ENCODE measurements at regions not wholly inside any gene's neighbourhood (a gene's known extent, or its start where the extent isn't known, plus 50 kb on each side); places are given as distances from the start of the nearest gene placed in this dataset.

DNA sequence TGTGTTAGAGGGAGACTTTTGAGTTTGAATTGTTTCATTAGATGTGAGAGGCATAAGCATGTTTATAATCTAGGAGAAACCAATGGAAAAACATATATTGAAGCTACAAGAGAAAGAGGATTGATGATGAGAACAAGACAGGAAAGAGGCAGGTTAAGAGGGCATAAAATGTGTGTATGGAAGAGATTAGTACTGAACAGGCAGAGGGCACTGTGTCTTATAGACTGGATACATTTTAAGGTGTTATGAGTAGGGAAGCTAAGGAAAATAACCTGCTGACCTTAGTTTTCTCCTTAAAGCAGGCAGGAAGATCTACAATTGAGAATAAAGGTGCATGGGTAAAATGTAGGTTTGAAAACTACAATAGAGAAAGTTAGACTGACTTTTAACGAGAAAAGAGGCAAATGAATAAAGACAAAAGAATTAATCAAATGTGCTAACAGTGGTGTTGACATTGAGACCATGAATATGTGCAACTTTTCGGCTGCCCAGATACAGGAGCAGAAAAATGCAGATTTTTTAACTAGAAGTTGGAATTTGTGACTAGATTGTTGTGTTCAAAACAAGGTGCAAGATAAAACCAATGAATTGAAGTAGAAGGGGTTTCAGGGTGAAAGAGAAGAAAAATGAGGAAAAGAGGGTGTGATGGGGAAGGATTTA is 846.3 kb downstream of the HACE1 start:
- FAIRE-seq = no peak
- Histone ChIP-seq H3K9me3 (replicated peaks; ENCODE audit: control insufficient read depth, insufficient read depth, low read length) (no peaks in the 10 kb centered on the region), H4K20me1 (ENCODE audit: control insufficient read depth, insufficient read depth) (no peaks in the 10 kb centered on the region), H2AFZ (ENCODE audit: control insufficient read depth, low read depth, low read length) (no peak overlapping the region), H3K9ac (ENCODE audit: control insufficient read depth, insufficient read depth, low read length) (no peak overlapping the region), H3K4me1 (ENCODE audit: control insufficient read depth, insufficient read depth, low read length) (no peaks in the 10 kb centered on the region), H3K4me3 (no peak overlapping the region), H3K79me2 (ENCODE audit: control insufficient read depth, insufficient read depth, low read length) (no peaks in the 10 kb centered on the region), H3K36me3 (ENCODE audit: control insufficient read depth in 2 of 2, insufficient read depth in 2 of 2, low read length in 1 of 2) (no peaks in the 10 kb centered on the region), H3K4me2 (ENCODE audit: control insufficient read depth, insufficient read depth) (no peak overlapping the region), H3K27ac (ENCODE audit: control insufficient read depth, insufficient read depth) (no peak overlapping the region), H3K27me3 (replicated peaks in 1 of 2; ENCODE audit: control insufficient read depth in 2 of 2, insufficient read depth in 2 of 2, low read length in 1 of 2) (no peaks in the 10 kb centered on the region)
- intact Hi-C loops (cut with micrococcal nuclease; ENCODE audit: unreplicated experiment) (loop anchor here (10.0 kb wide), 1 partner anchor 511 kb away; no protein-coding TSS in a partner anchor), in situ Hi-C loops (cut with MboI) (no loop called here)
- ATAC-seq = no peak
- no peak for DNase-seq (ENCODE audit: low read depth, low spot score)
- ChIA-PET RAD21 (ENCODE audit: unreplicated experiment) (no interaction called here), POLR2A (no interaction called here), CTCF (interaction anchor here (1.4 kb wide), 1 partner anchor 9 kb away, joined by 4 read pairs; no protein-coding TSS in a partner anchor), SMC1A (ENCODE audit: uncharacterized antibody, unreplicated experiment) (interaction anchor here (1.0 kb wide), 1 partner anchor 10 kb away, joined by 3 read pairs; no protein-coding TSS in a partner anchor)
- BruUV-seq (replicated peaks) = no TSS peak
- TF ChIP-seq MEF2A (IDR thresholded peaks at IDR 0.05; ENCODE audit: insufficient read depth, low read depth, low read length) (no peak), CBFB (IDR thresholded peaks at IDR 0.05; ENCODE audit: low read depth) (no peak), ZSCAN29 (IDR thresholded peaks at IDR 0.05) (no peak), SIN3A (IDR thresholded peaks at IDR 0.05; ENCODE audit: low read depth, low read length) (no peak), MTA2 (IDR thresholded peaks at IDR 0.05; ENCODE audit: low read depth) (no peak), KDM1A (IDR thresholded peaks at IDR 0.05; ENCODE audit: borderline replicate concordance) (no peak), BHLHE40 (IDR thresholded peaks at IDR 0.05; ENCODE audit: borderline replicate concordance in 1 of 2, low read depth in 2 of 2, low read length in 1 of 2) (no peak), ATF7 (IDR thresholded peaks at IDR 0.05; ENCODE audit: low read depth) (no peak), NFYA (IDR thresholded peaks at IDR 0.05; ENCODE audit: borderline replicate concordance, low read depth, low read length) (no peak), SMARCA5 (IDR thresholded peaks at IDR 0.05) (no peak), NR2F1 (conservative IDR thresholded peaks at IDR 0.05) (no peak), RBBP5 (conservative IDR thresholded peaks at IDR 0.05) (no peak), BMI1 (IDR thresholded peaks at IDR 0.05; ENCODE audit: borderline replicate concordance) (no peak)
- TF ChIP-seq, protein P1, sequence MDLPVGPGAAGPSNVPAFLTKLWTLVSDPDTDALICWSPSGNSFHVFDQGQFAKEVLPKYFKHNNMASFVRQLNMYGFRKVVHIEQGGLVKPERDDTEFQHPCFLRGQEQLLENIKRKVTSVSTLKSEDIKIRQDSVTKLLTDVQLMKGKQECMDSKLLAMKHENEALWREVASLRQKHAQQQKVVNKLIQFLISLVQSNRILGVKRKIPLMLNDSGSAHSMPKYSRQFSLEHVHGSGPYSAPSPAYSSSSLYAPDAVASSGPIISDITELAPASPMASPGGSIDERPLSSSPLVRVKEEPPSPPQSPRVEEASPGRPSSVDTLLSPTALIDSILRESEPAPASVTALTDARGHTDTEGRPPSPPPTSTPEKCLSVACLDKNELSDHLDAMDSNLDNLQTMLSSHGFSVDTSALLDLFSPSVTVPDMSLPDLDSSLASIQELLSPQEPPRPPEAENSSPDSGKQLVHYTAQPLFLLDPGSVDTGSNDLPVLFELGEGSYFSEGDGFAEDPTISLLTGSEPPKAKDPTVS (IDR thresholded peaks at IDR 0.05; ENCODE audit: low read depth, low read length) = no peak
- 0% methylated on average over 2 of the region's 2 CpGs for WGBS (ENCODE audit: insufficient coverage, insufficient replicate concordance, low lambda C conversion rate, missing lambda C conversion rate)
